ENCODE measurements at regions not wholly inside any gene's neighbourhood (a gene's known extent, or its start where the extent isn't known, plus 50 kb on each side); places are given as distances from the start of the nearest gene placed in this dataset.
A peak's percentile ranks its signal among the peaks of the same experiment; 100 is the strongest.

DNA sequence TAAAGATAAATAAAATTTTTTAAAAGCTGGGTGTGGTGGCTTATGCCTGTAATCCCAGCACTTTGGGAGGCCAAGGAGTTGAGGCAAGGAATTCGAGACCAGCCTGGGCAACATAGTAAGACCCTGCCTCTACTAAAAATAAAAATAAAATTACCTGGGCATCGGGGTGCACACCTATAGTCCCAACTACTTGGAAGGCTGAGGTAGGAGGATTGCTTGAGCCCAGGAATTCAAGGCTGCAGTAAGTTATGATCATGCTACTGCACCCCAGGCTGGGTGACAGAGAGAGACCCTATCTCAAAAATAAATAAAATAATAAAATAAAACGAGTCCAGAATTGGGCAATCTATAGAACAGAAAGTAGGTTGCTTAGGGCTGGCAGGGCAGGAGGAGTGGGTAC is 228.7 kb downstream of the BCAS1 start:
- Histone ChIP-seq H3K4me3 (no peak overlapping the region), H3K4me1 (no peaks in the 10 kb centered on the region), H3K9me3 (no peaks in the 10 kb centered on the region), H3K27ac (no peak overlapping the region), H3K27me3 (no peaks in the 10 kb centered on the region), H3K36me3 (no peaks in the 10 kb centered on the region)
- no peak for TF ChIP-seq POLR2A (IDR thresholded peaks at IDR 0.05)
- TF ChIP-seq, protein P1, sequence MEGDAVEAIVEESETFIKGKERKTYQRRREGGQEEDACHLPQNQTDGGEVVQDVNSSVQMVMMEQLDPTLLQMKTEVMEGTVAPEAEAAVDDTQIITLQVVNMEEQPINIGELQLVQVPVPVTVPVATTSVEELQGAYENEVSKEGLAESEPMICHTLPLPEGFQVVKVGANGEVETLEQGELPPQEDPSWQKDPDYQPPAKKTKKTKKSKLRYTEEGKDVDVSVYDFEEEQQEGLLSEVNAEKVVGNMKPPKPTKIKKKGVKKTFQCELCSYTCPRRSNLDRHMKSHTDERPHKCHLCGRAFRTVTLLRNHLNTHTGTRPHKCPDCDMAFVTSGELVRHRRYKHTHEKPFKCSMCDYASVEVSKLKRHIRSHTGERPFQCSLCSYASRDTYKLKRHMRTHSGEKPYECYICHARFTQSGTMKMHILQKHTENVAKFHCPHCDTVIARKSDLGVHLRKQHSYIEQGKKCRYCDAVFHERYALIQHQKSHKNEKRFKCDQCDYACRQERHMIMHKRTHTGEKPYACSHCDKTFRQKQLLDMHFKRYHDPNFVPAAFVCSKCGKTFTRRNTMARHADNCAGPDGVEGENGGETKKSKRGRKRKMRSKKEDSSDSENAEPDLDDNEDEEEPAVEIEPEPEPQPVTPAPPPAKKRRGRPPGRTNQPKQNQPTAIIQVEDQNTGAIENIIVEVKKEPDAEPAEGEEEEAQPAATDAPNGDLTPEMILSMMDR (IDR thresholded peaks at IDR 0.05 in 4 of 5, conservative IDR thresholded peaks at IDR 0.05 in 1 of 5), result no peak
- ATAC-seq, result no peak
- in situ Hi-C loops (cut with MboI; ENCODE audit: low sequenced_read_pairs in 4 of 4) (no loop called here), intact Hi-C loops (cut with DNase I; ENCODE audit: low total_unique reads) (no loop called here)
- no peak for DNase-seq

DNA sequence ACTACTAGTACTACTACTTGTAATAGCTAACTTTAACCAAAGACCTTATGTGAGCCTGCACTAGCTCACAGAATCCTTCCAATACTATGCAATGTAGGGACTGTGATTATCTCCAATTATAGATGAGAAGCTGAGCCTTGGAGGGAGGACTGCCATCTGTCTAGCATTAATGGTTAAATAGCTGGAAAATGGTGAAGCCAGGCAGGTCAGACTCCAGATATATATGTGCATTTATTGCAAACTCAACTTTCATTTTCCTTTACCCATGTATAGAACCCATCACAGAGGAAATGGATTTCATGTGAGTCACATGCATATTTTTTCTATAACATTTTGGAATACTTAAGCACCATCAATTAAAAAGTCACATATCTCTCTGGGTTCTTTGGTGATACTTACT is 229.9 kb downstream of the BCAS1 start:
- Histone ChIP-seq H3K9me3 (no peaks in the 10 kb centered on the region), H3K27me3 (no peaks in the 10 kb centered on the region), H3K4me3 (no peak overlapping the region), H3K27ac (no peak overlapping the region), H3K4me1 (no peaks in the 10 kb centered on the region), H3K36me3 (no peaks in the 10 kb centered on the region)
- no peak for DNase-seq
- TF ChIP-seq, protein P1 (IDR thresholded peaks at IDR 0.05 in 4 of 5, conservative IDR thresholded peaks at IDR 0.05 in 1 of 5), result no peak
- no peak for TF ChIP-seq POLR2A (IDR thresholded peaks at IDR 0.05)
- intact Hi-C loops (cut with DNase I; ENCODE audit: low total_unique reads) (no loop called here), in situ Hi-C loops (cut with MboI; ENCODE audit: low sequenced_read_pairs in 4 of 4) (no loop called here)
- ATAC-seq, result no peak

DNA sequence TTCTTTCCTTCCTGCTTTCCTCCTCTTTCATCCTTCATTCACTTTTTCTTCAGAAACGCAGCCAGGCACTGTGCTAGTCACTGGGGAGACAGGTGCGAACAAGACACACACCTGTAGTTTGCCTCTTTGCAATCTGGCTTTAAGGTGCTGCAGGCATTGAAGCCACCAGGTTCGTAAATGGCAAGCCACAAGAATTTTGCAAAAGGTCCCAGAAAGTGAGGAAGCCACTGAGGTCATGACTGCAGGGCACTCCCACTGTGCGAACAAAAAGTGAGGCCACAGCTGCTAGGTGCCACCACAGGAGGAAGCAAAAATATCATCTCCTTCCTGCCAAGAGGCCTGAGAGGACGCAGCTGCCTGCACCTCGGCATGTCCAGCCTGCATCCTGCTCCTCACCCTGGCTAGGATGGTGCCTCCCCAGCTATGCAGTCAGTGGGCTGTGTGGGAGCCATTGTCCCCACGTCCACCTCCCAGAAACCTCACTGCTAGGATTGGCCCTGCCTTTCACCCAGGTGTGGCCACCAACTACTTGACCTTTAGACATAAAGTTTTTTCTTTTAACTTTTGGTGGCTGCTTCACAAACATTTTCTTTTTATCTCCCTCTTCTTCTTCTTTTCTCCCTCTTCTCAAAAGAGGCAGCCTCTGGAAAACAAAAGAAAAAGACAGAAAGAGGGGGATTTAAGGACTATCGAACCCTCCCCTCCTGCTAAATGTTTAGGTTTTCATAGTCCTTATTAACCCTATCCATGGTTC is 230.8 kb downstream of the BCAS1 start:
- H3K36me3 ChIP-seq, result no peaks in the 10 kb centered on the region
- no peaks in the 10 kb centered on the region for H3K9me3 ChIP-seq
- no peak overlapping the region for H3K4me3 ChIP-seq
- DNase-seq (peak in 1 of 2 donors; percentile 19), ATAC-seq (no peak)
- H3K4me1 ChIP-seq, result no peaks in the 10 kb centered on the region
- in situ Hi-C loops (cut with MboI; ENCODE audit: low sequenced_read_pairs in 4 of 4), result no loop called here
- TF ChIP-seq, protein P1 (IDR thresholded peaks at IDR 0.05 in 4 of 5, conservative IDR thresholded peaks at IDR 0.05 in 1 of 5), result no peak
- no peak for TF ChIP-seq POLR2A (IDR thresholded peaks at IDR 0.05)
- H3K27ac ChIP-seq, result no peak overlapping the region
- H3K27me3 ChIP-seq, result no peaks in the 10 kb centered on the region
- intact Hi-C loops (cut with DNase I; ENCODE audit: low total_unique reads), result no loop called here

DNA sequence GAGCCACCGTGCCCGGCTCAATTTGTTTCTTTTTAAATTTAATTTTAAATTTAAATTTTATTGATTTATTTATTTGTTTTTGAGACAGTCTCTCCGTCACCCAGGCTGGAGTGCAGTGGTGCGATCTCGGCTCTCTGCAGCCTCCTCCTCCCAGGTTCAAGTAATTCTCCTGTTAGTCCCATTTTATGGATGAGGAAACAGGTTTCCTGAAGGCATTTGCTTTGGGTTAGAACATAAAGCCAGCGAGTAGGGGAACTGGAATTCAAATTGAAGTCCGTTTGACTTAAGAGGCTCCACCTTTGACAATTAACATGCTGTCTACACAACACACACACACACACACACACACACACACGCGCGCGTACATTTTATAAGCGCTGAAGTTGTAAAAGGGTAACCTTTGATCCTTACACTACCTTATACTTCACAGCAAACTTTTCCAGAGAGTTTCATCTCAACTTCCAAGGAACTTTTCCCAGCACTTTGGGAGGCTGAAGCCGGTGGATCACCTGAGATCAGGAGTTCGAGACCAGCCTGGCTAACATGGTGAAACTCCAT is 232.0 kb downstream of the BCAS1 start:
- H3K4me1 ChIP-seq, result no peaks in the 10 kb centered on the region
- in situ Hi-C loops (cut with MboI; ENCODE audit: low sequenced_read_pairs in 4 of 4), result no loop called here
- TF ChIP-seq, protein P1 (IDR thresholded peaks at IDR 0.05 in 4 of 5, conservative IDR thresholded peaks at IDR 0.05 in 1 of 5), result no peak
- TF ChIP-seq POLR2A (IDR thresholded peaks at IDR 0.05), result no peak

More for the DNA sequence above, 232.0 kb downstream of the BCAS1 start:
- DNase-seq, result no peak
- intact Hi-C loops (cut with DNase I; ENCODE audit: low total_unique reads), result no loop called here
- H3K9me3 ChIP-seq, result no peaks in the 10 kb centered on the region
- no peaks in the 10 kb centered on the region for H3K27me3 ChIP-seq
- no peak overlapping the region for H3K4me3 ChIP-seq
- H3K27ac ChIP-seq, result no peak overlapping the region
- ATAC-seq, result no peak
- no peaks in the 10 kb centered on the region for H3K36me3 ChIP-seq

Data from gastrocnemius medialis (tissue), 4 donors.